ENCODE measurements at regions not wholly inside any gene's neighbourhood (a gene's known extent, or its start where the extent isn't known, plus 50 kb on each side); places are given as distances from the start of the nearest gene placed in this dataset.

DNA sequence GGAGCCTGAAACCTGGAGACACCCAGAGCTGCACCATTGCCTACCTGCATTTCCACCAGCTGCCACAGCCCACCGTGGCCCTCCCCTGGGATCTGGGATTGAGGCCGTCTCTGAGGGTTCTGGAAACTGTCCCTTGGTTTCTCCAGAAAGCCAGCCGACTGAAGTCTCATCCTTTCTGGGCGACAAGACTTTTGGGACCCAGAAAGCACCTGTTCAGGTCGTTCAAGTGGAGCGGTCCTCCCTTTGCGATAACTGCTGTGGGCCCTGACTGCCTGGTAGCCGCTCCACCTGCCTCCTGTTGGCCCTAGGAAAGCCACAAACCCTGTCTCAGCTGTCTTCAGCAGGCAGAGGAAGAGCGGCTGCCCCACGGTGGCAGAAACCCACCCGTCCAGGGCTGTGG is 346.0 kb upstream of the MKI67 start (continued):
- TF ChIP-seq ZBTB33 (IDR thresholded peaks at IDR 0.05; ENCODE audit: extremely low read depth, insufficient replicate concordance, low read length) (no peak), TCF7L2 (IDR thresholded peaks at IDR 0.05; ENCODE audit: borderline replicate concordance, extremely low read depth, insufficient read depth, insufficient read length) (no peak), JUND (IDR thresholded peaks at IDR 0.05) (no peak)

GRCh38 chr10:128473396-128473795 is 347.2 kb upstream of the MKI67 start:
- Histone ChIP-seq H3K27me3 (ENCODE audit: insufficient read depth, low read length) (peaks cover 15% of the 10 kb centered on the region), H3K27ac (ENCODE audit: low read depth, low read length) (no peak overlapping the region), H3K9ac (ENCODE audit: low read length) (no peak overlapping the region), H2AFZ (ENCODE audit: low read depth, low read length, poor library complexity, severe bottlenecking) (no peak overlapping the region), H3K4me1 (ENCODE audit: control insufficient read depth in 1 of 2, insufficient read depth in 2 of 2, low read length in 2 of 2) (no peaks in the 10 kb centered on the region), H3K79me2 (ENCODE audit: insufficient read depth, low read length) (no peaks in the 10 kb centered on the region), H3K9me3 (ENCODE audit: control insufficient read depth in 1 of 2, insufficient read depth in 1 of 2, low read depth in 1 of 2, low read length in 2 of 2) (no peaks in the 10 kb centered on the region), H3K9me2 (ENCODE audit: insufficient read depth) (no peaks in the 10 kb centered on the region), H3K36me3 (ENCODE audit: control insufficient read depth in 1 of 2, insufficient read depth in 2 of 2, low read length in 2 of 2) (no peaks in the 10 kb centered on the region), H4K20me1 (ENCODE audit: insufficient read depth) (no peaks in the 10 kb centered on the region), H3K4me3 (replicated peaks in 1 of 2; ENCODE audit: low read depth in 1 of 2, low read length in 2 of 2) (no peak overlapping the region), H3K4me2 (ENCODE audit: low read length) (no peak overlapping the region)
- ChIA-PET RAD21 (ENCODE audit: low non-redundant PET in 1 of 2, low total read pairs in 2 of 2, uncharacterized antibody in 2 of 2, unreplicated experiment in 2 of 2) (no interaction called here), CTCF (no interaction called here), POLR2A (no interaction called here)
- DNase-seq (ENCODE audit: low read depth, low spot score) (no peak), ATAC-seq (no peak)
- intact Hi-C loops (cut with micrococcal nuclease): no loop called here
- TF ChIP-seq RAD21 (IDR thresholded peaks at IDR 0.05; ENCODE audit: low read depth) (no peak), ATF3 (IDR thresholded peaks at IDR 0.05) (no peak), SRF (IDR thresholded peaks at IDR 0.05; ENCODE audit: low read depth) (no peak), POLR2A (IDR thresholded peaks at IDR 0.05; ENCODE audit: borderline replicate concordance, extremely low read depth, insufficient read depth, insufficient read length) (no peak), EZH2phosphoT487 (IDR thresholded peaks at IDR 0.05; ENCODE audit: borderline replicate concordance) (no peak), YY1 (IDR thresholded peaks at IDR 0.05; ENCODE audit: extremely low read depth, insufficient replicate concordance, low read depth, low read length) (no peak)
- TF ChIP-seq, protein P1, sequence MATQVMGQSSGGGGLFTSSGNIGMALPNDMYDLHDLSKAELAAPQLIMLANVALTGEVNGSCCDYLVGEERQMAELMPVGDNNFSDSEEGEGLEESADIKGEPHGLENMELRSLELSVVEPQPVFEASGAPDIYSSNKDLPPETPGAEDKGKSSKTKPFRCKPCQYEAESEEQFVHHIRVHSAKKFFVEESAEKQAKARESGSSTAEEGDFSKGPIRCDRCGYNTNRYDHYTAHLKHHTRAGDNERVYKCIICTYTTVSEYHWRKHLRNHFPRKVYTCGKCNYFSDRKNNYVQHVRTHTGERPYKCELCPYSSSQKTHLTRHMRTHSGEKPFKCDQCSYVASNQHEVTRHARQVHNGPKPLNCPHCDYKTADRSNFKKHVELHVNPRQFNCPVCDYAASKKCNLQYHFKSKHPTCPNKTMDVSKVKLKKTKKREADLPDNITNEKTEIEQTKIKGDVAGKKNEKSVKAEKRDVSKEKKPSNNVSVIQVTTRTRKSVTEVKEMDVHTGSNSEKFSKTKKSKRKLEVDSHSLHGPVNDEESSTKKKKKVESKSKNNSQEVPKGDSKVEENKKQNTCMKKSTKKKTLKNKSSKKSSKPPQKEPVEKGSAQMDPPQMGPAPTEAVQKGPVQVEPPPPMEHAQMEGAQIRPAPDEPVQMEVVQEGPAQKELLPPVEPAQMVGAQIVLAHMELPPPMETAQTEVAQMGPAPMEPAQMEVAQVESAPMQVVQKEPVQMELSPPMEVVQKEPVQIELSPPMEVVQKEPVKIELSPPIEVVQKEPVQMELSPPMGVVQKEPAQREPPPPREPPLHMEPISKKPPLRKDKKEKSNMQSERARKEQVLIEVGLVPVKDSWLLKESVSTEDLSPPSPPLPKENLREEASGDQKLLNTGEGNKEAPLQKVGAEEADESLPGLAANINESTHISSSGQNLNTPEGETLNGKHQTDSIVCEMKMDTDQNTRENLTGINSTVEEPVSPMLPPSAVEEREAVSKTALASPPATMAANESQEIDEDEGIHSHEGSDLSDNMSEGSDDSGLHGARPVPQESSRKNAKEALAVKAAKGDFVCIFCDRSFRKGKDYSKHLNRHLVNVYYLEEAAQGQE (IDR thresholded peaks at IDR 0.05; ENCODE audit: low read depth): no peak
- BruUV-seq (replicated peaks): no TSS peak
